H1 (cell line): ENCODE measurements at regions not wholly inside any gene's neighbourhood (a gene's known extent, or its start where the extent isn't known, plus 50 kb on each side); places are given as distances from the start of the nearest gene placed in this dataset.

ENCODE experiments used
- CTCF ChIA-PET: fragments of 300-600 bp; sonication (Branson Sonifier 250); formaldehyde crosslinking; loops from one replicate; lab custom pipeline; 2021; ENCODE audit not compliant: partially characterized antibody; lab: Charles Lee
- POLR2A ChIA-PET: fragments of 300-600 bp; sonication (Branson Sonifier 250); formaldehyde crosslinking; loops from one replicate; lab custom pipeline; 2021; ENCODE audit warnings: inconsistent platforms; ENCODE audit not compliant: partially characterized antibody; lab: Charles Lee
- DNase-seq, 2 experiments: peaks; one replicate each; pipeline versions ENCODE4 v3.0.0 to v3.0.0-alpha.2; 2010 to 2022; ENCODE audit warnings: low spot score in 2 of 2, low read depth in 1 of 2, mixed read lengths in 1 of 2
- FAIRE-seq: peaks from 2 replicates; lab custom pipeline; 2011; peaks lifted over from hg19 to GRCh38; lab: Jason Lieb, UNC
- H2AFZ ChIP-seq: 2 replicates; pipeline ENCODE4 v1.8.1; 2012; ENCODE audit warnings: low read length, inconsistent platforms
- H2AK5ac ChIP-seq: 2 replicates; pipeline ENCODE4 v1.6.1; 2013; ENCODE audit warnings: low read depth, low read length
- H2BK120ac ChIP-seq: replicated peaks from 2 replicates; pipeline ENCODE3; 2013; ENCODE audit warnings: low read depth, low read length, inconsistent platforms
- H2BK12ac ChIP-seq: 2 replicates; pipeline ENCODE4 v1.6.1; 2013; ENCODE audit warnings: low read depth, low read length
- H2BK15ac ChIP-seq: 2 replicates; pipeline ENCODE4 v1.6.1; 2013; ENCODE audit warnings: low read length
- H2BK20ac ChIP-seq: 2 replicates; pipeline ENCODE4 v1.6.1; 2013; ENCODE audit warnings: low read length
- H2BK5ac ChIP-seq: 2 replicates; pipeline ENCODE4 v1.6.1; 2013; ENCODE audit warnings: low read depth, low read length
- H3K14ac ChIP-seq: 2 replicates; pipeline ENCODE4 v1.6.1; 2013; ENCODE audit warnings: inconsistent platforms; ENCODE audit not compliant: insufficient read length
- H3K18ac ChIP-seq: 2 replicates; pipeline ENCODE4 v1.6.1; 2013; ENCODE audit warnings: low read length; ENCODE audit errors: extremely low read depth
- H3K23ac ChIP-seq: 2 replicates; pipeline ENCODE4 v1.6.1; 2013; ENCODE audit warnings: inconsistent platforms; ENCODE audit not compliant: insufficient read length
- H3K23me2 ChIP-seq: 2 replicates; pipeline ENCODE4 v1.6.1; 2013; ENCODE audit warnings: low read depth, low read length
- H3K27ac ChIP-seq: 2 replicates; pipeline ENCODE4 v1.6.1; 2011; ENCODE audit warnings: low read depth, low read length, inconsistent platforms
- H3K27me3 ChIP-seq, 4 experiments: replicated peaks in 1 of 4; 1 replicate in 1 of 4; 2 replicates in 3 of 4; pipeline versions ENCODE4 v1.6.1 to v1.8.1; 2011 to 2013; ENCODE audit warnings: low read length in 3 of 4, mild to moderate bottlenecking in 3 of 4, inconsistent platforms in 2 of 4, mixed read lengths in 2 of 4, moderate library complexity in 1 of 4; ENCODE audit not compliant: control insufficient read depth in 3 of 4, insufficient read depth in 3 of 4; ENCODE audit errors: extremely low read depth in 1 of 4
- H3K36me3 ChIP-seq, 4 experiments: 2 replicates each; pipeline versions ENCODE4 v1.6.1 to v1.8.1; 2011 to 2013; ENCODE audit warnings: mild to moderate bottlenecking in 4 of 4, low read length in 3 of 4, moderate library complexity in 2 of 4, control low read depth in 1 of 4, inconsistent platforms in 1 of 4; ENCODE audit not compliant: insufficient read depth in 4 of 4, control insufficient read depth in 2 of 4
- H3K4ac ChIP-seq: replicated peaks from 2 replicates; pipeline ENCODE3; 2013; ENCODE audit warnings: low read length, low read depth, mixed read lengths, inconsistent platforms; ENCODE audit not compliant: insufficient read length
- H3K4me1 ChIP-seq, 4 experiments: replicated peaks in 1 of 4; 1 replicate in 1 of 4; 2 replicates in 3 of 4; pipeline versions ENCODE4 v1.6.1 to v1.8.1; 2011 to 2013; ENCODE audit warnings: low read length in 3 of 4, inconsistent platforms in 2 of 4, mixed read lengths in 1 of 4; ENCODE audit not compliant: insufficient read depth in 4 of 4, control insufficient read depth in 3 of 4
- H3K4me2 ChIP-seq, 2 experiments: 2 replicates each; pipeline versions ENCODE4 v1.6.1 to v1.8.1; 2011 to 2013; ENCODE audit warnings: low read depth in 2 of 2, low read length in 2 of 2, control low read depth in 1 of 2, inconsistent platforms in 1 of 2, mild to moderate bottlenecking in 1 of 2; ENCODE audit not compliant: insufficient read depth in 1 of 2
- H3K4me3 ChIP-seq, 4 experiments: fragments of 200-600, 300-600 bp in 1 of 4; sonication (generic), shearing (Covaris generic), sonication (Bioruptor Twin) in 1 of 4; 2 replicates each; pipeline versions ENCODE4 v1.5.1 to v1.8.1; 2011 to 2016; ENCODE audit warnings: low read length in 4 of 4, low read depth in 3 of 4, control low read depth in 2 of 4, inconsistent platforms in 2 of 4, mild to moderate bottlenecking in 2 of 4, mixed read lengths in 1 of 4, moderate library complexity in 1 of 4; ENCODE audit not compliant: insufficient read depth in 2 of 4; ENCODE audit errors: extremely low read depth in 1 of 4
- H3K56ac ChIP-seq: replicated peaks from 2 replicates; pipeline ENCODE3; 2013; ENCODE audit warnings: low read depth, mild to moderate bottlenecking, mixed read lengths, low read length, inconsistent platforms; ENCODE audit not compliant: insufficient read length
- H3K79me1 ChIP-seq: 2 replicates; pipeline ENCODE4 v1.6.1; 2013; ENCODE audit warnings: low read depth, low read length, control low read depth
- H3K79me2 ChIP-seq, 2 experiments: 2 replicates each; pipeline versions ENCODE4 v1.6.1 to v1.8.1; 2012 to 2013; ENCODE audit warnings: low read length in 2 of 2, mild to moderate bottlenecking in 2 of 2, inconsistent platforms in 1 of 2; ENCODE audit not compliant: insufficient read depth in 2 of 2, control insufficient read depth in 1 of 2
- H3K9ac ChIP-seq, 4 experiments: replicated peaks in 1 of 4; 1 replicate in 1 of 4; 2 replicates in 3 of 4; pipeline versions ENCODE4 v1.6.1 to v1.8.1; 2011 to 2013; ENCODE audit warnings: low read depth in 3 of 4, low read length in 3 of 4, control low read depth in 2 of 4, mild to moderate bottlenecking in 2 of 4, moderate library complexity in 2 of 4, inconsistent platforms in 1 of 4; ENCODE audit errors: extremely low read depth in 1 of 4
- H3K9me3 ChIP-seq, 2 experiments: 2 replicates each; pipeline versions ENCODE4 v1.6.1 to v1.8.1; 2012 to 2013; ENCODE audit warnings: mild to moderate bottlenecking in 2 of 2, moderate library complexity in 2 of 2, control low read depth in 1 of 2, inconsistent platforms in 1 of 2, low read depth in 1 of 2, low read length in 1 of 2, mixed read lengths in 1 of 2; ENCODE audit not compliant: insufficient read depth in 2 of 2
- H4K20me1 ChIP-seq, 2 experiments: replicated peaks in 1 of 2; 2 replicates each; pipeline versions ENCODE3 to v1.8.1; 2011 to 2013; ENCODE audit warnings: inconsistent platforms in 2 of 2, low read length in 2 of 2, mild to moderate bottlenecking in 1 of 2; ENCODE audit not compliant: insufficient read depth in 2 of 2, control insufficient read depth in 1 of 2
- H4K5ac ChIP-seq: 2 replicates; pipeline ENCODE4 v1.6.1; 2013; ENCODE audit warnings: low read length, low read depth, mixed read lengths, inconsistent platforms; ENCODE audit not compliant: insufficient read length
- H4K8ac ChIP-seq: 2 replicates; pipeline ENCODE4 v1.8.0; 2013; ENCODE audit warnings: mild to moderate bottlenecking, moderate library complexity, low read length, inconsistent platforms; ENCODE audit not compliant: insufficient read depth; ENCODE audit errors: extremely low read depth
- H4K91ac ChIP-seq: replicated peaks from 2 replicates; pipeline ENCODE3; 2013; ENCODE audit warnings: low read length, mixed read lengths, inconsistent platforms; ENCODE audit not compliant: insufficient read length
- ASH2L ChIP-seq: fragments of 200-600, 300-600 bp; sonication (generic); IDR thresholded peaks from one replicate; pipeline ENCODE4 v1.7.1; 2017; ENCODE audit warnings: low read length
- CEBPB ChIP-seq: IDR thresholded peaks from 2 replicates; pipeline ENCODE4 v1.6.1; 2012; ENCODE audit warnings: low read depth, low read length
- CTBP2 ChIP-seq: IDR thresholded peaks from 2 replicates; pipeline ENCODE4 v1.7.0; 2011; ENCODE audit warnings: borderline replicate concordance, mild to moderate bottlenecking, moderate library complexity, mixed read lengths, low read length; ENCODE audit not compliant: insufficient read depth, insufficient read length
- GABPA ChIP-seq: IDR thresholded peaks from 2 replicates; pipeline ENCODE4 v1.6.1; 2011; ENCODE audit warnings: mild to moderate bottlenecking, low read length, moderate library complexity, borderline replicate concordance; ENCODE audit not compliant: insufficient read depth
- GTF2F1 ChIP-seq: IDR thresholded peaks from 2 replicates; pipeline ENCODE4 v1.6.1; 2012; ENCODE audit warnings: low read depth, low read length, improper control_type of control experiment, borderline replicate concordance
- PHF8 ChIP-seq: fragments of 200-600 bp; sonication (generic); conservative IDR thresholded peaks from 2 replicates; pipeline ENCODE4 v1.7.1; 2012; ENCODE audit warnings: low read depth, mild to moderate bottlenecking, inconsistent platforms, low read length, moderate library complexity
- SIN3A ChIP-seq, 2 experiments: IDR thresholded peaks in 1 of 2; conservative IDR thresholded peaks in 1 of 2; 2 replicates each; pipeline ENCODE4 v1.6.1; 2011 to 2012; ENCODE audit warnings: low read length in 2 of 2, improper control_type of control experiment in 1 of 2, low read depth in 1 of 2, mild to moderate bottlenecking in 1 of 2
- SP4 ChIP-seq: IDR thresholded peaks from 2 replicates; pipeline ENCODE4 v1.6.1; 2012; ENCODE audit warnings: low read length, inconsistent platforms
- TAF1 ChIP-seq: IDR thresholded peaks from 2 replicates; pipeline ENCODE4 v1.6.1; 2011; ENCODE audit warnings: mild to moderate bottlenecking, low read depth, low read length
- TAF7 ChIP-seq: optimal IDR thresholded peaks from 2 replicates; pipeline ENCODE3; 2011; ENCODE audit warnings: low read depth, mild to moderate bottlenecking, inconsistent platforms, low read length, moderate library complexity, borderline replicate concordance
- WGBS, 2 experiments: shearing (Covaris generic) in 1 of 2; methylation state at CpG; one replicate each; pipeline versions ENCODE4 v1.1.6 to v1.1.7; 2013 to 2015; ENCODE audit warnings: low lambda C conversion rate in 2 of 2, mixed read lengths in 2 of 2, inconsistent platforms in 1 of 2, low coverage in 1 of 2, missing lambda C conversion rate in 1 of 2; ENCODE audit not compliant: insufficient replicate concordance in 2 of 2, insufficient coverage in 1 of 2, insufficient read length in 1 of 2; ENCODE audit errors: extremely low coverage in 1 of 2, missing lambda C conversion rate in 1 of 2; 5-methylcytosine and 5-hydroxymethylcytosine counted together

DNA sequence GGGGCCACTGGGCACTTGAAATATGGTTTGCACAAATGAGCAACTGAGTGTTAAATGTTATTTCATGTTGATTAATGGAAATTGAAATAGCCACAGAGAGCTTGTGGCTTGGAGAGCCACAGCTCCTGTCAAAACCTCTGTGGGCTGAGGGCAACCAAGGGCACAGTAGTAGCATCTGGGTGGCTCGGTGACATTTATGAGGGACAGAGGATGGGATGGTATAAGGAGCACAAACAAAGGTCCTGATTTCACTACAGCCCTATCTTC, 215.9 kb downstream of the SOX9 start:
- DNase-seq (no peak), FAIRE-seq (no peak)
- H2AK5ac ChIP-seq, result no peak overlapping the region
- WGBS, 2 experiments, result 100% methylated on average over 1 of the region's 1 CpG; no CpG with 5 or more reads in 1 of the 2 experiments
- no peaks in the 10 kb centered on the region; the same call in 1 of the 2 replicates for H3K23me2 ChIP-seq
- no peak overlapping the region for H4K5ac ChIP-seq
- no peak overlapping the region for H2AFZ ChIP-seq
- H2BK5ac ChIP-seq, result no peak overlapping the region
- no peak overlapping the region for H3K27ac ChIP-seq
- peaks cover 0 to 9% (median 0%) of the 10 kb centered on the region in 4 experiments; a peak in 1 of 7 replicates for H3K4me1 ChIP-seq
- no peak overlapping the region for H3K4me3 ChIP-seq
- H3K27me3 ChIP-seq, result peaks cover 0 to 2% (median 0%) of the 10 kb centered on the region in 4 experiments; a peak in 1 of 7 replicates
- no peak overlapping the region for H2BK20ac ChIP-seq
- no peak overlapping the region for H4K91ac ChIP-seq
- H3K9me3 ChIP-seq, result no peaks in the 10 kb centered on the region
- H2BK120ac ChIP-seq, result no peak overlapping the region
- no peak overlapping the region for H3K4ac ChIP-seq
- TF ChIP-seq SP4 (no peak), CTBP2 (no peak), PHF8 (no peak), ASH2L (no peak), GABPA (no peak), TAF1 (no peak), CEBPB (no peak), GTF2F1 (no peak), TAF7 (no peak), SIN3A (conservative IDR thresholded peaks at IDR 0.05 in 1 of 2, IDR thresholded peaks at IDR 0.05 in 1 of 2; ENCODE audit: low read depth in 1 of 2, low read length in 2 of 2) (no peak)
- no peaks in the 10 kb centered on the region for H4K20me1 ChIP-seq
- H3K36me3 ChIP-seq, result no peaks in the 10 kb centered on the region
- POLR2A ChIA-PET, result no interaction called here
- H3K9ac ChIP-seq, result no peak overlapping the region
- no peak overlapping the region for H4K8ac ChIP-seq
- no peak overlapping the region for H3K56ac ChIP-seq
- CTCF ChIA-PET, result interaction anchor here (0.7 to 1.9 kb wide), 4 partner anchors 19 to 221 kb away, joined by 3 to 4 read pairs (median 4); no protein-coding TSS in a partner anchor
- no peaks in the 10 kb centered on the region for H3K79me2 ChIP-seq
- H2BK15ac ChIP-seq, result no peak overlapping the region
- H3K14ac ChIP-seq, result no peak overlapping the region
- H3K23ac ChIP-seq, result no peak overlapping the region
- no peak overlapping the region for H3K4me2 ChIP-seq
- H2BK12ac ChIP-seq, result no peak overlapping the region
- no peaks in the 10 kb centered on the region for H3K79me1 ChIP-seq
- no peak overlapping the region for H3K18ac ChIP-seq
